GM23338 (cell line): ENCODE measurements at regions not wholly inside any gene's neighbourhood (a gene's known extent, or its start where the extent isn't known, plus 50 kb on each side); places are given as distances from the start of the nearest gene placed in this dataset.

ENCODE experiments used
- ATAC-seq: fragments of 200-7000 bp; cut with Tn5 transposase; 3 replicates; pipeline ENCODE4 v1.9.1; 2020
- DNase-seq: peaks from one replicate; pipeline ENCODE4 v3.0.0-alpha.2; 2015; ENCODE audit warnings: low spot score
- H2AFZ ChIP-seq: fragments of 200-600 bp; sonication (generic); 2 replicates; pipeline ENCODE4 v1.8.0; 2016; ENCODE audit warnings: antibody characterized with exemption, mild to moderate bottlenecking, moderate library complexity
- H3F3A ChIP-seq: fragments of 200-600 bp; sonication (generic); replicated peaks from 2 replicates; pipeline ENCODE4 v1.8.0; 2017; ENCODE audit warnings: antibody characterized with exemption, mixed run types, low read depth
- H3K27ac ChIP-seq: fragments of 200-600 bp; sonication (generic); 2 replicates; pipeline ENCODE4 v1.6.1; 2016; ENCODE audit warnings: low read depth
- H3K27me3 ChIP-seq: fragments of 200-600 bp; sonication (generic); 2 replicates; pipeline ENCODE4 v1.8.0; 2016; ENCODE audit warnings: mild to moderate bottlenecking, mixed run types, moderate library complexity; ENCODE audit not compliant: insufficient read depth
- H3K36me3 ChIP-seq: fragments of 200-600 bp; sonication (generic); 2 replicates; pipeline ENCODE4 v1.8.0; 2016; ENCODE audit warnings: mild to moderate bottlenecking; ENCODE audit not compliant: insufficient read depth
- H3K4me1 ChIP-seq: fragments of 200-600 bp; sonication (generic); 2 replicates; pipeline ENCODE4 v1.8.0; 2016; ENCODE audit warnings: mild to moderate bottlenecking, moderate library complexity; ENCODE audit not compliant: insufficient read depth
- H3K4me2 ChIP-seq: fragments of 200-600 bp; sonication (generic); 2 replicates; pipeline ENCODE4 v1.7.1; 2017; ENCODE audit warnings: mixed run types
- H3K4me3 ChIP-seq: fragments of 200-600 bp; sonication (generic); 2 replicates; pipeline ENCODE4 v1.6.1; 2016; ENCODE audit warnings: mixed run types
- H3K79me2 ChIP-seq: fragments of 200-600 bp; sonication (generic); replicated peaks from 2 replicates; pipeline ENCODE4 v1.8.0; 2017; ENCODE audit warnings: mild to moderate bottlenecking; ENCODE audit not compliant: insufficient read depth
- H3K9me2 ChIP-seq: fragments of 200-600 bp; sonication (generic); 2 replicates; pipeline ENCODE4 v1.8.0; 2017; ENCODE audit not compliant: insufficient read depth
- H4K20me1 ChIP-seq: fragments of 200-600 bp; sonication (generic); replicated peaks from 2 replicates; pipeline ENCODE4 v1.8.0; 2017; ENCODE audit warnings: mild to moderate bottlenecking; ENCODE audit not compliant: insufficient read depth
- H3K27ac Mint-ChIP-seq: 2 replicates; pipeline ENCODE4 v1.8.0; 2020; ENCODE audit warnings: inconsistent platforms, mild to moderate bottlenecking, moderate library complexity, mixed read lengths
- H3K27me3 Mint-ChIP-seq: 3 replicates; pipeline ENCODE4 v1.8.0; 2022; ENCODE audit warnings: low read depth, mild to moderate bottlenecking, moderate library complexity, mixed read lengths, inconsistent platforms; ENCODE audit not compliant: insufficient read depth, poor library complexity
- H3K36me3 Mint-ChIP-seq: 3 replicates; pipeline ENCODE4 v1.8.0; 2021; ENCODE audit warnings: low read depth, mild to moderate bottlenecking, inconsistent platforms, moderate library complexity, mixed read lengths
- H3K4me1 Mint-ChIP-seq: 3 replicates; pipeline ENCODE4 v1.8.0; 2020; ENCODE audit warnings: mild to moderate bottlenecking, inconsistent platforms, mixed read lengths
- H3K4me3 Mint-ChIP-seq: 3 replicates; pipeline ENCODE4 v1.8.0; 2021; ENCODE audit warnings: moderate library complexity, mild to moderate bottlenecking, inconsistent platforms, mixed read lengths
- H3K9me3 Mint-ChIP-seq: 3 replicates; pipeline ENCODE4 v1.8.0; 2020; ENCODE audit warnings: moderate library complexity, mild to moderate bottlenecking, inconsistent platforms, mixed read lengths
- EZH2 ChIP-seq: fragments of 200-600 bp; sonication (generic); IDR thresholded peaks from one replicate; pipeline ENCODE4 v1.8.0; 2017; ENCODE audit warnings: antibody characterized with exemption, mild to moderate bottlenecking, low read depth; ENCODE audit not compliant: unreplicated experiment
- JUNB ChIP-seq: IDR thresholded peaks from one replicate; pipeline ENCODE4 v1.6.1; 2016; ENCODE audit warnings: antibody characterized with exemption; ENCODE audit not compliant: unreplicated experiment
- NANOG ChIP-seq: IDR thresholded peaks from 2 replicates; pipeline ENCODE4 v1.6.1; 2016; ENCODE audit warnings: antibody characterized with exemption, borderline replicate concordance
- POLR2AphosphoS5 ChIP-seq: IDR thresholded peaks from 2 replicates; pipeline ENCODE4 v1.6.1; 2016; ENCODE audit warnings: antibody characterized with exemption, low read depth
- TF ChIP-seq, protein P1 (sequence below): IDR thresholded peaks from 2 replicates; pipeline ENCODE4 v1.6.1; 2016; ENCODE audit warnings: antibody characterized with exemption
- TF ChIP-seq, protein P2 (sequence below), 2 experiments: fragments of 200-600 bp in 1 of 2; sonication (generic) in 1 of 2; conservative IDR thresholded peaks; 2 replicates each; pipeline versions ENCODE4 v1.5.1 to v1.6.1; 2016 to 2017; ENCODE audit warnings: antibody characterized with exemption in 2 of 2, low read depth in 2 of 2, mild to moderate bottlenecking in 2 of 2, moderate library complexity in 1 of 2
- TF ChIP-seq, protein P3 (sequence below): IDR thresholded peaks from one replicate; pipeline ENCODE4 v1.6.1; 2018; ENCODE audit warnings: antibody characterized with exemption; ENCODE audit not compliant: unreplicated experiment
- TF ChIP-seq, protein P4 (sequence below): fragments of 250-450 bp; sonication (Bioruptor Pico); IDR thresholded peaks from 2 replicates; pipeline ENCODE4 v1.5.0; 2020; ENCODE audit warnings: mild to moderate bottlenecking, moderate library complexity

DNA sequence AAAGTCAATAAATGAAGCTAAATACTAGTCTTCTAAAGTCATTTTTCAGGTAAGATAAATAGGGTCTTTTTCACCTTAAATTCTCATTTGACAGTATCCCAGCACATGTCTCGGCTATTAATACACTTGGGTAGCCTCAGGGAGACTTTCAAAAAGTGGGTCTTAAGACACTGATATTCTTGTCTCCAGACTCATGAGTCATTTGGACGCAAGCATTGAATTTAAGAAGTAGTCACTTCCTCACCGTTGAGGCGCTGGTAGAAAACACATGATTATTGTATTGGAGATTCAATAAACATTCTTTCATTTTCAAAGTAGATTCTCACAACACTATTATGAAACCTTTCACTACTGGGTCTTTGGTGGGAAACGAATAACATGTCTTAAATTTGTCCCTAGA is 108.9 kb upstream of the SP8 start:
- peaks cover 2% of the 10 kb centered on the region for H3K27me3 Mint-ChIP-seq
- H3K36me3 Mint-ChIP-seq, result no peaks in the 10 kb centered on the region
- no peak overlapping the region for H3K27ac Mint-ChIP-seq
- DNase-seq (no peak), ATAC-seq (no peak)
- Histone ChIP-seq H3K36me3 (no peaks in the 10 kb centered on the region), H3F3A (no peaks in the 10 kb centered on the region), H3K4me3 (no peak overlapping the region), H3K27ac (no peak overlapping the region), H3K4me1 (no peaks in the 10 kb centered on the region), H3K27me3 (no peaks in the 10 kb centered on the region), H3K79me2 (no peaks in the 10 kb centered on the region), H2AFZ (no peak overlapping the region), H4K20me1 (no peaks in the 10 kb centered on the region), H3K4me2 (no peak overlapping the region), H3K9me2 (no peaks in the 10 kb centered on the region)
- TF ChIP-seq, protein P1, sequence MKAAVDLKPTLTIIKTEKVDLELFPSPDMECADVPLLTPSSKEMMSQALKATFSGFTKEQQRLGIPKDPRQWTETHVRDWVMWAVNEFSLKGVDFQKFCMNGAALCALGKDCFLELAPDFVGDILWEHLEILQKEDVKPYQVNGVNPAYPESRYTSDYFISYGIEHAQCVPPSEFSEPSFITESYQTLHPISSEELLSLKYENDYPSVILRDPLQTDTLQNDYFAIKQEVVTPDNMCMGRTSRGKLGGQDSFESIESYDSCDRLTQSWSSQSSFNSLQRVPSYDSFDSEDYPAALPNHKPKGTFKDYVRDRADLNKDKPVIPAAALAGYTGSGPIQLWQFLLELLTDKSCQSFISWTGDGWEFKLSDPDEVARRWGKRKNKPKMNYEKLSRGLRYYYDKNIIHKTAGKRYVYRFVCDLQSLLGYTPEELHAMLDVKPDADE, result no peak
- TF ChIP-seq, protein P2, sequence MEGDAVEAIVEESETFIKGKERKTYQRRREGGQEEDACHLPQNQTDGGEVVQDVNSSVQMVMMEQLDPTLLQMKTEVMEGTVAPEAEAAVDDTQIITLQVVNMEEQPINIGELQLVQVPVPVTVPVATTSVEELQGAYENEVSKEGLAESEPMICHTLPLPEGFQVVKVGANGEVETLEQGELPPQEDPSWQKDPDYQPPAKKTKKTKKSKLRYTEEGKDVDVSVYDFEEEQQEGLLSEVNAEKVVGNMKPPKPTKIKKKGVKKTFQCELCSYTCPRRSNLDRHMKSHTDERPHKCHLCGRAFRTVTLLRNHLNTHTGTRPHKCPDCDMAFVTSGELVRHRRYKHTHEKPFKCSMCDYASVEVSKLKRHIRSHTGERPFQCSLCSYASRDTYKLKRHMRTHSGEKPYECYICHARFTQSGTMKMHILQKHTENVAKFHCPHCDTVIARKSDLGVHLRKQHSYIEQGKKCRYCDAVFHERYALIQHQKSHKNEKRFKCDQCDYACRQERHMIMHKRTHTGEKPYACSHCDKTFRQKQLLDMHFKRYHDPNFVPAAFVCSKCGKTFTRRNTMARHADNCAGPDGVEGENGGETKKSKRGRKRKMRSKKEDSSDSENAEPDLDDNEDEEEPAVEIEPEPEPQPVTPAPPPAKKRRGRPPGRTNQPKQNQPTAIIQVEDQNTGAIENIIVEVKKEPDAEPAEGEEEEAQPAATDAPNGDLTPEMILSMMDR (conservative IDR thresholded peaks at IDR 0.05; ENCODE audit: low read depth in 2 of 2), result no peak
- TF ChIP-seq NANOG (no peak), POLR2AphosphoS5 (no peak), EZH2 (no peak)
- TF ChIP-seq, protein P3, sequence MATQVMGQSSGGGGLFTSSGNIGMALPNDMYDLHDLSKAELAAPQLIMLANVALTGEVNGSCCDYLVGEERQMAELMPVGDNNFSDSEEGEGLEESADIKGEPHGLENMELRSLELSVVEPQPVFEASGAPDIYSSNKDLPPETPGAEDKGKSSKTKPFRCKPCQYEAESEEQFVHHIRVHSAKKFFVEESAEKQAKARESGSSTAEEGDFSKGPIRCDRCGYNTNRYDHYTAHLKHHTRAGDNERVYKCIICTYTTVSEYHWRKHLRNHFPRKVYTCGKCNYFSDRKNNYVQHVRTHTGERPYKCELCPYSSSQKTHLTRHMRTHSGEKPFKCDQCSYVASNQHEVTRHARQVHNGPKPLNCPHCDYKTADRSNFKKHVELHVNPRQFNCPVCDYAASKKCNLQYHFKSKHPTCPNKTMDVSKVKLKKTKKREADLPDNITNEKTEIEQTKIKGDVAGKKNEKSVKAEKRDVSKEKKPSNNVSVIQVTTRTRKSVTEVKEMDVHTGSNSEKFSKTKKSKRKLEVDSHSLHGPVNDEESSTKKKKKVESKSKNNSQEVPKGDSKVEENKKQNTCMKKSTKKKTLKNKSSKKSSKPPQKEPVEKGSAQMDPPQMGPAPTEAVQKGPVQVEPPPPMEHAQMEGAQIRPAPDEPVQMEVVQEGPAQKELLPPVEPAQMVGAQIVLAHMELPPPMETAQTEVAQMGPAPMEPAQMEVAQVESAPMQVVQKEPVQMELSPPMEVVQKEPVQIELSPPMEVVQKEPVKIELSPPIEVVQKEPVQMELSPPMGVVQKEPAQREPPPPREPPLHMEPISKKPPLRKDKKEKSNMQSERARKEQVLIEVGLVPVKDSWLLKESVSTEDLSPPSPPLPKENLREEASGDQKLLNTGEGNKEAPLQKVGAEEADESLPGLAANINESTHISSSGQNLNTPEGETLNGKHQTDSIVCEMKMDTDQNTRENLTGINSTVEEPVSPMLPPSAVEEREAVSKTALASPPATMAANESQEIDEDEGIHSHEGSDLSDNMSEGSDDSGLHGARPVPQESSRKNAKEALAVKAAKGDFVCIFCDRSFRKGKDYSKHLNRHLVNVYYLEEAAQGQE, result no peak
- peaks cover 6% of the 10 kb centered on the region; the same call in 2 of the 3 replicates for H3K4me1 Mint-ChIP-seq
- no peaks in the 10 kb centered on the region for H3K9me3 Mint-ChIP-seq
- H3K4me3 Mint-ChIP-seq, result no peak overlapping the region

DNA sequence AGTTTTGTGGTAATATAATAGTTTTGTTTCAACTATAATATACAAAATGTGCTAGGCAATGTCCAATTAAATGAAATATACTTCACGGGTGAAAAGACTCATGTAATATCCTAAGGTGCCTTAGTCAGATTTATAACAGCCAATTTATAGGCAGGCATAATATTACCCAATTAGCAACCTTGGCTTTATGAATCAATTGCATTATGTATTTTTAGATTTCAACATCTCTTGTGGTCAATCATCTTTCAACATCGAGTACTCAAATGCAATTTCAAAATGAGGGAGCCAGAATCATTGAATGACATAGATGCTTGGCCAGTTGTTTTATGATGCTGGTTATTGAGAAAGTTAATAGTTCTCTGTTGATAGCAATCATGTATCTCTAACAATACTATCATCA is 110.3 kb upstream of the SP8 start:
- H3K4me1 Mint-ChIP-seq, result peaks cover 6% of the 10 kb centered on the region; the same call in 2 of the 3 replicates
- peaks cover 8% of the 10 kb centered on the region for H3K9me3 Mint-ChIP-seq
- Histone ChIP-seq H3F3A (no peaks in the 10 kb centered on the region), H3K79me2 (no peaks in the 10 kb centered on the region), H3K27ac (no peak overlapping the region), H3K27me3 (no peaks in the 10 kb centered on the region), H2AFZ (no peak overlapping the region), H4K20me1 (no peaks in the 10 kb centered on the region), H3K4me2 (no peak overlapping the region), H3K4me1 (no peaks in the 10 kb centered on the region), H3K9me2 (no peaks in the 10 kb centered on the region), H3K36me3 (peaks cover 2% of the 10 kb centered on the region; the same call in 1 of the 2 replicates), H3K4me3 (no peak overlapping the region)
- H3K4me3 Mint-ChIP-seq, result no peak overlapping the region
- no peak for ATAC-seq
- no peak overlapping the region for H3K27ac Mint-ChIP-seq
- H3K36me3 Mint-ChIP-seq, result peaks cover 6% of the 10 kb centered on the region; the same call in 1 of the 3 replicates
- no peak for DNase-seq
- H3K27me3 Mint-ChIP-seq, result no peaks in the 10 kb centered on the region
- TF ChIP-seq, protein P4, sequence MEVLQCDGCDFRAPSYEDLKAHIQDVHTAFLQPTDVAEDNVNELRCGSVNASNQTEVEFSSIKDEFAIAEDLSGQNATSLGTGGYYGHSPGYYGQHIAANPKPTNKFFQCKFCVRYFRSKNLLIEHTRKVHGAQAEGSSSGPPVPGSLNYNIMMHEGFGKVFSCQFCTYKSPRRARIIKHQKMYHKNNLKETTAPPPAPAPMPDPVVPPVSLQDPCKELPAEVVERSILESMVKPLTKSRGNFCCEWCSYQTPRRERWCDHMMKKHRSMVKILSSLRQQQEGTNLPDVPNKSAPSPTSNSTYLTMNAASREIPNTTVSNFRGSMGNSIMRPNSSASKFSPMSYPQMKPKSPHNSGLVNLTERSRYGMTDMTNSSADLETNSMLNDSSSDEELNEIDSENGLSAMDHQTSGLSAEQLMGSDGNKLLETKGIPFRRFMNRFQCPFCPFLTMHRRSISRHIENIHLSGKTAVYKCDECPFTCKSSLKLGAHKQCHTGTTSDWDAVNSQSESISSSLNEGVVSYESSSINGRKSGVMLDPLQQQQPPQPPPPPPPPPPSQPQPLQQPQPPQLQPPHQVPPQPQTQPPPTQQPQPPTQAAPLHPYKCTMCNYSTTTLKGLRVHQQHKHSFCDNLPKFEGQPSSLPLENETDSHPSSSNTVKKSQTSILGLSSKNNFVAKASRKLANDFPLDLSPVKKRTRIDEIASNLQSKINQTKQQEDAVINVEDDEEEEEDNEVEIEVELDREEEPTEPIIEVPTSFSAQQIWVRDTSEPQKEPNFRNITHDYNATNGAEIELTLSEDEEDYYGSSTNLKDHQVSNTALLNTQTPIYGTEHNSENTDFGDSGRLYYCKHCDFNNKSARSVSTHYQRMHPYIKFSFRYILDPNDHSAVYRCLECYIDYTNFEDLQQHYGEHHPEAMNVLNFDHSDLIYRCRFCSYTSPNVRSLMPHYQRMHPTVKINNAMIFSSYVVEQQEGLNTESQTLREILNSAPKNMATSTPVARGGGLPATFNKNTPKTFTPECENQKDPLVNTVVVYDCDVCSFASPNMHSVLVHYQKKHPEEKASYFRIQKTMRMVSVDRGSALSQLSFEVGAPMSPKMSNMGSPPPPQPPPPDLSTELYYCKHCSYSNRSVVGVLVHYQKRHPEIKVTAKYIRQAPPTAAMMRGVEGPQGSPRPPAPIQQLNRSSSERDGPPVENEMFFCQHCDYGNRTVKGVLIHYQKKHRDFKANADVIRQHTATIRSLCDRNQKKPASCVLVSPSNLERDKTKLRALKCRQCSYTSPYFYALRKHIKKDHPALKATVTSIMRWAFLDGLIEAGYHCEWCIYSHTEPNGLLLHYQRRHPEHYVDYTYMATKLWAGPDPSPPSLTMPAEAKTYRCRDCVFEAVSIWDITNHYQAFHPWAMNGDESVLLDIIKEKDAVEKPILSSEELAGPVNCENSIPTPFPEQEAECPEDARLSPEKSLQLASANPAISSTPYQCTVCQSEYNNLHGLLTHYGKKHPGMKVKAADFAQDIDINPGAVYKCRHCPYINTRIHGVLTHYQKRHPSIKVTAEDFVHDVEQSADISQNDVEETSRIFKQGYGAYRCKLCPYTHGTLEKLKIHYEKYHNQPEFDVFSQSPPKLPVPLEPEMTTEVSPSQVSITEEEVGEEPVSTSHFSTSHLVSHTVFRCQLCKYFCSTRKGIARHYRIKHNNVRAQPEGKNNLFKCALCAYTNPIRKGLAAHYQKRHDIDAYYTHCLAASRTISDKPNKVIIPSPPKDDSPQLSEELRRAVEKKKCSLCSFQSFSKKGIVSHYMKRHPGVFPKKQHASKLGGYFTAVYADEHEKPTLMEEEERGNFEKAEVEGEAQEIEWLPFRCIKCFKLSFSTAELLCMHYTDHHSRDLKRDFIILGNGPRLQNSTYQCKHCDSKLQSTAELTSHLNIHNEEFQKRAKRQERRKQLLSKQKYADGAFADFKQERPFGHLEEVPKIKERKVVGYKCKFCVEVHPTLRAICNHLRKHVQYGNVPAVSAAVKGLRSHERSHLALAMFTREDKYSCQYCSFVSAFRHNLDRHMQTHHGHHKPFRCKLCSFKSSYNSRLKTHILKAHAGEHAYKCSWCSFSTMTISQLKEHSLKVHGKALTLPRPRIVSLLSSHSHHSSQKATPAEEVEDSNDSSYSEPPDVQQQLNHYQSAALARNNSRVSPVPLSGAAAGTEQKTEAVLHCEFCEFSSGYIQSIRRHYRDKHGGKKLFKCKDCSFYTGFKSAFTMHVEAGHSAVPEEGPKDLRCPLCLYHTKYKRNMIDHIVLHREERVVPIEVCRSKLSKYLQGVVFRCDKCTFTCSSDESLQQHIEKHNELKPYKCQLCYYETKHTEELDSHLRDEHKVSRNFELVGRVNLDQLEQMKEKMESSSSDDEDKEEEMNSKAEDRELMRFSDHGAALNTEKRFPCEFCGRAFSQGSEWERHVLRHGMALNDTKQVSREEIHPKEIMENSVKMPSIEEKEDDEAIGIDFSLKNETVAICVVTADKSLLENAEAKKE (CRISPR knock-in tag), result no peak
- TF ChIP-seq JUNB, result no peak
- TF ChIP-seq, protein P1, result no peak
- no peak for TF ChIP-seq EZH2
